Bone marrow (tissue), 2 donors: ENCODE measurements at regions not wholly inside any gene's neighbourhood (a gene's known extent, or its start where the extent isn't known, plus 50 kb on each side); places are given as distances from the start of the nearest gene placed in this dataset.

Source experiments
- DNase-seq, 2 donors: peaks; one replicate each; lab custom pipeline; 2025; lab: John Stamatoyannopoulos, UW

- no peak for DNase-seq
Observed at GRCh38 chr6:166009385-166010031, 158.1 kb downstream of the TBXT start.

GRCh38 chr6:166008441-166009369, 158.9 kb downstream of the TBXT start:
- DNase-seq = no peak

GRCh38 chr6:166007349-166008263, 160.0 kb downstream of the TBXT start:
- no peak for DNase-seq

- no peak for DNase-seq
Observed at GRCh38 chr6:166006900-166007301, 160.8 kb downstream of the TBXT start.

- no peak for DNase-seq
Observed at GRCh38 chr6:166005944-166006899, 161.4 kb downstream of the TBXT start.

- no peak for DNase-seq
Observed at GRCh38 chr6:166005401-166005943, 162.2 kb downstream of the TBXT start.

GRCh38 chr6:166004876-166005275, 162.8 kb downstream of the TBXT start:
- DNase-seq = no peak

- no peak for DNase-seq
Observed at GRCh38 chr6:166004471-166004870, 163.2 kb downstream of the TBXT start.

GRCh38 chr6:166003569-166003968, 164.1 kb downstream of the TBXT start:
- DNase-seq = no peak

- DNase-seq = no peak
Observed at GRCh38 chr6:166001359-166001758, 166.3 kb downstream of the TBXT start.

- DNase-seq = no peak
Observed at GRCh38 chr6:165999279-165999678, 168.4 kb downstream of the TBXT start.

GRCh38 chr6:165998072-165998471, 169.6 kb downstream of the TBXT start:
- DNase-seq = no peak

GRCh38 chr6:165991341-165991740, 176.3 kb downstream of the TBXT start:
- no peak for DNase-seq

- DNase-seq = no peak
Observed at GRCh38 chr6:165990216-165990615, 177.4 kb downstream of the TBXT start.

GRCh38 chr6:165988757-165989456, 178.7 kb downstream of the TBXT start:
- no peak for DNase-seq

GRCh38 chr6:165988302-165988756, 179.3 kb downstream of the TBXT start:
- DNase-seq = no peak

GRCh38 chr6:165987483-165988301, 180.0 kb downstream of the TBXT start:
- DNase-seq = no peak

- DNase-seq = no peak
Observed at GRCh38 chr6:165986914-165987482, 180.7 kb downstream of the TBXT start.
